CD14-positive monocyte (primary cell): ENCODE measurements at regions not wholly inside any gene's neighbourhood (a gene's known extent, or its start where the extent isn't known, plus 50 kb on each side); places are given as distances from the start of the nearest gene placed in this dataset.

Experiments
- DNase-seq, 3 donors: peaks; one replicate each; pipeline ENCODE4 v3.0.0-alpha.2; 2011 to 2022
- H2AFZ ChIP-seq: 2 replicates; pipeline ENCODE4 v1.6.0; 2012; ENCODE audit warnings: mild to moderate bottlenecking, low read depth, low read length, inconsistent platforms; ENCODE audit not compliant: insufficient read depth, poor library complexity, severe bottlenecking
- H3K27ac ChIP-seq, 2 donors: 1 replicate in 1 of 2; 2 replicates in 1 of 2; pipeline ENCODE4 v1.5.1; 2012 to 2013; ENCODE audit warnings: low read length in 2 of 2, control low read depth in 1 of 2, inconsistent platforms in 1 of 2, low read depth in 1 of 2, mild to moderate bottlenecking in 1 of 2
- H3K27me3 ChIP-seq, 2 donors: one replicate each; pipeline versions ENCODE4 v1.6.0 to v1.6.1; 2011 to 2013; ENCODE audit warnings: low read length in 2 of 2; ENCODE audit not compliant: control insufficient read depth in 2 of 2, insufficient read depth in 2 of 2
- H3K36me3 ChIP-seq, 2 donors: replicated peaks in 1 of 2; 1 replicate in 1 of 2; 2 replicates in 1 of 2; pipeline versions ENCODE4 v1.5.1 to v1.6.1; 2012 to 2013; ENCODE audit warnings: low read length in 2 of 2, control low read depth in 1 of 2, inconsistent platforms in 1 of 2, mild to moderate bottlenecking in 1 of 2; ENCODE audit not compliant: insufficient read depth in 2 of 2, control insufficient read depth in 1 of 2
- H3K4me1 ChIP-seq, 2 donors: 1 replicate in 1 of 2; 2 replicates in 1 of 2; pipeline versions ENCODE4 v1.5.1 to v1.6.1; 2012 to 2013; ENCODE audit warnings: low read length in 2 of 2, control low read depth in 1 of 2, inconsistent platforms in 1 of 2, mild to moderate bottlenecking in 1 of 2, moderate library complexity in 1 of 2; ENCODE audit not compliant: insufficient read depth in 2 of 2, control insufficient read depth in 1 of 2
- H3K4me2 ChIP-seq: replicated peaks from 2 replicates; pipeline ENCODE3; 2012; ENCODE audit warnings: low read length, moderate library complexity, mild to moderate bottlenecking; ENCODE audit not compliant: poor library complexity, severe bottlenecking; ENCODE audit errors: extremely low read depth
- H3K4me3 ChIP-seq, 3 experiments: fragments of 200-600 bp in 1 of 3; sonication (generic) in 1 of 3; replicated peaks in 1 of 3; 1 replicate in 2 of 3; 2 replicates in 1 of 3; pipeline ENCODE4 v1.5.1; 2011 to 2013; ENCODE audit warnings: low read length in 3 of 3, mild to moderate bottlenecking in 3 of 3, control low read depth in 2 of 3, low read depth in 2 of 3, inconsistent platforms in 1 of 3, moderate library complexity in 1 of 3
- H3K79me2 ChIP-seq: 2 replicates; pipeline ENCODE4 v1.6.0; 2012; ENCODE audit warnings: mild to moderate bottlenecking, control low read depth, inconsistent platforms, low read length, moderate library complexity; ENCODE audit not compliant: insufficient read depth
- H3K9ac ChIP-seq: 2 replicates; pipeline ENCODE4 v1.6.0; 2017; ENCODE audit warnings: low read length, mild to moderate bottlenecking; ENCODE audit not compliant: insufficient read depth, poor library complexity, severe bottlenecking
- H3K9me3 ChIP-seq, 2 donors: replicated peaks in 1 of 2; 1 replicate in 1 of 2; 2 replicates in 1 of 2; pipeline versions ENCODE4 v1.5.1 to v1.6.1; 2012 to 2013; ENCODE audit warnings: low read length in 2 of 2, control low read depth in 1 of 2; ENCODE audit not compliant: control insufficient read depth in 1 of 2, insufficient read depth in 1 of 2
- H4K20me1 ChIP-seq: 2 replicates; pipeline ENCODE4 v1.6.0; 2012; ENCODE audit warnings: mild to moderate bottlenecking, low read length, control low read depth, moderate library complexity; ENCODE audit not compliant: insufficient read depth
- H3K27ac Mint-ChIP-seq, 7 donors: one replicate each; pipeline ENCODE4 v1.8.0; 2020; ENCODE audit warnings: mild to moderate bottlenecking in 7 of 7, mixed read lengths in 7 of 7, moderate library complexity in 6 of 7, inconsistent platforms in 2 of 7
- H3K27me3 Mint-ChIP-seq, 3 donors: one replicate each; pipeline ENCODE4 v1.8.0; 2021 to 2022; ENCODE audit warnings: low read depth in 3 of 3, mild to moderate bottlenecking in 3 of 3, mixed read lengths in 3 of 3, moderate library complexity in 3 of 3, inconsistent platforms in 1 of 3
- H3K36me3 Mint-ChIP-seq, 2 donors: one replicate each; pipeline ENCODE4 v1.8.0; 2020; ENCODE audit warnings: mixed read lengths in 2 of 2, inconsistent platforms in 1 of 2, mild to moderate bottlenecking in 1 of 2
- H3K4me1 Mint-ChIP-seq: one replicate; pipeline ENCODE4 v1.8.0; 2020; ENCODE audit warnings: mild to moderate bottlenecking, mixed read lengths
- H3K4me3 Mint-ChIP-seq, 2 donors: one replicate each; pipeline ENCODE4 v1.8.0; 2020; ENCODE audit warnings: mild to moderate bottlenecking in 2 of 2, mixed read lengths in 2 of 2, moderate library complexity in 1 of 2
- H3K9me3 Mint-ChIP-seq, 7 donors: one replicate each; pipeline ENCODE4 v1.8.0; 2020 to 2022; ENCODE audit warnings: mixed read lengths in 7 of 7, mild to moderate bottlenecking in 6 of 7, moderate library complexity in 6 of 7, inconsistent platforms in 2 of 7
- WGBS: methylation state at CpG from one replicate; pipeline ENCODE4 v1.1.5; 2013; ENCODE audit warnings: missing lambda C conversion rate; ENCODE audit not compliant: insufficient coverage; 5-methylcytosine and 5-hydroxymethylcytosine counted together
- intact Hi-C, 2 donors: fragments of 100-400 bp; cut with micrococcal nuclease; formaldehyde crosslinking; loops; one replicate each; pipeline versions ENCODE4 v1.15.0 to v1.15.1; 2023
- TF ChIP-seq, protein P1 (sequence below): fragments of 200-600 bp; IDR thresholded peaks from one replicate; pipeline ENCODE4 v1.8.0; 2022; ENCODE audit warnings: antibody characterized with exemption, mild to moderate bottlenecking

DNA sequence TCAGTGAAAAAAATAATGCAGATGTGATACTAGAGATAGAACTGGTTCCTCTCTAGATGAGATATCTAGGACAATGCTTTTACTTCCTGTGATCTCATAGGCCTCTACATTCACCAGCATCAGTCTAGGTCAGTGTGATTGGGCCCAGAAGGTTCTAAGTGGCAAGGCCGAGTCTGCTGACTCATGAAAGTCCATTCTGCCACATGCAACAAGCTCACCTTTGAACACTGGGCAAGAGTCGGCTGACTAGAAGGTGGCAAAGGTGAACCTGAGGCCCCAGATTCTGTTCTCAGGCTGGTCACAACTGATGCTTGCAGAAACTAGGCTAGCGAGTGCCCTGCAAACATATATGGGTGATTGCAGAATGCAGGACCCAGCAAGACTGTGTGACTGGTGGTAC, 105.7 kb upstream of the PLXNA4 start:
- Histone ChIP-seq H3K4me3 (no peak overlapping the region), H3K4me1 (no peaks in the 10 kb centered on the region), H3K9me3 (no peaks in the 10 kb centered on the region), H3K27ac (no peak overlapping the region), H4K20me1 (no peaks in the 10 kb centered on the region), H3K36me3 (no peaks in the 10 kb centered on the region), H3K4me2 (no peak overlapping the region), H3K79me2 (no peaks in the 10 kb centered on the region), H2AFZ (no peak overlapping the region), H3K27me3 (no peaks in the 10 kb centered on the region), H3K9ac (no peak overlapping the region)
- Mint-ChIP-seq H3K27ac (no peak overlapping the region), H3K36me3 (no peaks in the 10 kb centered on the region), H3K27me3 (peaks cover 1 to 3% (median 2%) of the 10 kb centered on the region in 3 donors), H3K4me3 (no peak overlapping the region), H3K9me3 (peaks cover 2 to 12% (median 6%) of the 10 kb centered on the region in 7 donors), H3K4me1 (no peaks in the 10 kb centered on the region)
- WGBS = 100% methylated on average over 3 of the region's 3 CpGs
- no peak for DNase-seq
- TF ChIP-seq, protein P1, sequence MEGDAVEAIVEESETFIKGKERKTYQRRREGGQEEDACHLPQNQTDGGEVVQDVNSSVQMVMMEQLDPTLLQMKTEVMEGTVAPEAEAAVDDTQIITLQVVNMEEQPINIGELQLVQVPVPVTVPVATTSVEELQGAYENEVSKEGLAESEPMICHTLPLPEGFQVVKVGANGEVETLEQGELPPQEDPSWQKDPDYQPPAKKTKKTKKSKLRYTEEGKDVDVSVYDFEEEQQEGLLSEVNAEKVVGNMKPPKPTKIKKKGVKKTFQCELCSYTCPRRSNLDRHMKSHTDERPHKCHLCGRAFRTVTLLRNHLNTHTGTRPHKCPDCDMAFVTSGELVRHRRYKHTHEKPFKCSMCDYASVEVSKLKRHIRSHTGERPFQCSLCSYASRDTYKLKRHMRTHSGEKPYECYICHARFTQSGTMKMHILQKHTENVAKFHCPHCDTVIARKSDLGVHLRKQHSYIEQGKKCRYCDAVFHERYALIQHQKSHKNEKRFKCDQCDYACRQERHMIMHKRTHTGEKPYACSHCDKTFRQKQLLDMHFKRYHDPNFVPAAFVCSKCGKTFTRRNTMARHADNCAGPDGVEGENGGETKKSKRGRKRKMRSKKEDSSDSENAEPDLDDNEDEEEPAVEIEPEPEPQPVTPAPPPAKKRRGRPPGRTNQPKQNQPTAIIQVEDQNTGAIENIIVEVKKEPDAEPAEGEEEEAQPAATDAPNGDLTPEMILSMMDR = no peak
- intact Hi-C loops = no loop called here

DNA sequence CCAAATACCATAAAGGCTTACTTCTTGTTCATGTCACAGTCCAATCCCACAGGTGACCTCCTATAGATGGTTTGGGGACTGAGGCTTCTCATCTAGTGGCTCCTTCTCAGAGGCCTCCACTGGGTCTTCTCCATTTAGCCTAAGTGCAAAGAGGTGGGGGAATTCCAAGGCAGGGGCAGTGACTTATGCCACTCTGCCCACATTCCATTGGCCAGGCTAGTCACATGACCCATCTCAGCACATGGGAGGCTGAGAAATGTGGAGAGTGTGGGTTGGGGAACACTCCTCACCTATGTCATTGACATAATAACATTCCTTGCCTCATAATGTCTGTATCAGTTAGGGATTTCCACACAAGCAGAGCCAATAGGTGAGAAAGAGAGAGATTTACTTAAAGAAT, 104.3 kb upstream of the PLXNA4 start:
- no peaks in the 10 kb centered on the region for H3K4me1 Mint-ChIP-seq
- H2AFZ ChIP-seq = no peak overlapping the region
- no peaks in the 10 kb centered on the region for H3K36me3 Mint-ChIP-seq
- peaks cover 0 to 9% (median 6%) of the 10 kb centered on the region in 7 donors for H3K9me3 Mint-ChIP-seq
- TF ChIP-seq, protein P1 = no peak
- intact Hi-C loops = no loop called here
- H3K4me3 ChIP-seq = no peak overlapping the region
- H3K27ac ChIP-seq = no peak overlapping the region
- no peaks in the 10 kb centered on the region for H3K79me2 ChIP-seq
- H3K4me2 ChIP-seq = no peak overlapping the region
- no peaks in the 10 kb centered on the region for H3K9me3 ChIP-seq
- no peak overlapping the region for H3K27ac Mint-ChIP-seq
- no peaks in the 10 kb centered on the region for H4K20me1 ChIP-seq
- H3K27me3 Mint-ChIP-seq = peaks cover 1 to 3% (median 2%) of the 10 kb centered on the region in 3 donors
- no peak for DNase-seq
- no peak overlapping the region for H3K4me3 Mint-ChIP-seq
- H3K36me3 ChIP-seq = no peaks in the 10 kb centered on the region
- no peaks in the 10 kb centered on the region for H3K4me1 ChIP-seq
- no peaks in the 10 kb centered on the region for H3K27me3 ChIP-seq
- no peak overlapping the region for H3K9ac ChIP-seq
